ENCODE measurements at regions not wholly inside any gene's neighbourhood (a gene's known extent, or its start where the extent isn't known, plus 50 kb on each side); places are given as distances from the start of the nearest gene placed in this dataset.

DNA sequence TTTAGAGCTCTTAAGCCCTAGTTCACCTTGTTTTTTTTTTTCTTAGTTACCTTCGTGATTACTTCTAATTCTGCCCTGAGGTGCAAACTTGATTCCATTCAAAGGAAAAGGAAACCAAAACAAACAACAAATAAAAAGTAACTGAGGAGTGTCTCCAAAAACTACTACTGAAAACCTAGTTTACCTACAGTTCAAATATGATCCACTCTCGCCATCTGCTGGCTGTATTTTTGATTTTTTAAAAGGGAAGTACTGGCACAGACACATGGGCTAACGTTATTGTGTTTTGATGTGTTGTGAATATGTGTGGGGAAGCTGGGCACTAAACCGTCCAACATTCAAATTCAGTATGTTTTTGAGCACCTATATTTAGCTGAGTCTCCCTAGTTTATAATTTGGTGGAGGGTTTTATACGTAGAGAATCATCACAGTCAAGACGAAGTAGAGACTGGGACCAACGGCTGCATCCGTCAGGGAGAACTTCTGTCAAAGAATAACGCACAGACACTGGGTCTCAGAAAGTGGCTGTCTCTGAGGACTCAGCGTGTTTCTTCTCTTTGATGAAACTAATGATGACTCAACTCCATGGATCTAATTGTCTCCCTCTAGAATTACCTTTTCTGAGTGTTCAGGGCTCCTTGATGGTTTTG, 373.5 kb upstream of the BTBD3 start:
- Histone ChIP-seq H3K9me3 (ENCODE audit: insufficient read depth, low read depth, low read length) (no peaks in the 10 kb centered on the region), H3K4me2 (ENCODE audit: low read length) (peak overlapping the region; percentile 84), H3K79me2 (ENCODE audit: insufficient read depth, low read length) (no peaks in the 10 kb centered on the region), H3K36me3 (ENCODE audit: insufficient read depth, low read length) (no peaks in the 10 kb centered on the region), H3K27ac (ENCODE audit: low read depth, low read length) (peak overlapping the region; percentile 19), H3K4me3 (ENCODE audit: insufficient read depth, low read depth, low read length) (peak overlapping the region; percentile 21), H3K4me1 (ENCODE audit: insufficient read depth, low read length) (peaks cover 12% of the 10 kb centered on the region), H4K20me1 (ENCODE audit: insufficient read depth, low read length) (no peaks in the 10 kb centered on the region), H3K27me3 (ENCODE audit: insufficient read depth, low read length) (no peaks in the 10 kb centered on the region), H3K9ac (ENCODE audit: low read length) (peak overlapping the region; percentile 63), H2AFZ (ENCODE audit: low read depth, low read length) (peak overlapping the region; percentile 64)
- no peak for TF ChIP-seq EZH2 (IDR thresholded peaks at IDR 0.05; ENCODE audit: insufficient read depth, low read length)
- TF ChIP-seq CTCF (IDR thresholded peaks at IDR 0.05; ENCODE audit: insufficient read depth, low read depth, low read length), result peak; percentile 61
- peak; percentile 87 for FAIRE-seq
- Mint-ChIP-seq H3K9me3 (ENCODE audit: unreplicated experiment) (no peaks in the 10 kb centered on the region), H3K36me3 (ENCODE audit: low read depth, unreplicated experiment) (no peaks in the 10 kb centered on the region), H3K27ac (ENCODE audit: unreplicated experiment) (no peak overlapping the region), H3K4me1 (ENCODE audit: low read depth, unreplicated experiment) (peaks cover 4% of the 10 kb centered on the region), H3K27me3 (ENCODE audit: low read depth, unreplicated experiment) (no peaks in the 10 kb centered on the region), H3K4me3 (ENCODE audit: unreplicated experiment) (no peak overlapping the region)
- DNase-seq (ENCODE audit: low read depth), result peak; percentile 40

DNA sequence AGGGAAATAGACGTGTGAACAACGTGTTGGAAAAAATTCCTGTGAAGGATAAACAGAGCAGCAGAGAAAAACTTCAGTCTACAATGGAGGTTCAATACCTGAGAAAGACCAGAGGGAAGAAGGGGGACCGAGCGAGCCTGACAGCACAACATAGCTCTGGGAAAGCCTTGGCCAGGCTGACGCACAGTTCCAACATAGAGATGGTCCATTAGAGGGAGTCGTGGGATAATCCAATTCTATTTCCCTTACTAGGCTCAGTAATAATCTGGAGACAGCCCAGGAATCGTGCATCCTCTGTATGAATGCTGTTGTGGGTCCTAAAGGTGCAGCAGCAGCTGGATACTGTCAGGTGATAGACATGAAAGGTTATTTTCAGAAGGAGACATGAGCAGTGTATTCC, 370.8 kb upstream of the BTBD3 start:
- Histone ChIP-seq H4K20me1 (ENCODE audit: insufficient read depth, low read length) (no peaks in the 10 kb centered on the region), H3K4me1 (ENCODE audit: insufficient read depth, low read length) (peaks cover 12% of the 10 kb centered on the region), H2AFZ (ENCODE audit: low read depth, low read length) (no peak overlapping the region), H3K4me3 (ENCODE audit: insufficient read depth, low read depth, low read length) (no peak overlapping the region), H3K36me3 (ENCODE audit: insufficient read depth, low read length) (no peaks in the 10 kb centered on the region), H3K27ac (ENCODE audit: low read depth, low read length) (no peak overlapping the region), H3K79me2 (ENCODE audit: insufficient read depth, low read length) (no peaks in the 10 kb centered on the region), H3K27me3 (ENCODE audit: insufficient read depth, low read length) (no peaks in the 10 kb centered on the region), H3K9ac (ENCODE audit: low read length) (no peak overlapping the region), H3K9me3 (ENCODE audit: insufficient read depth, low read depth, low read length) (no peaks in the 10 kb centered on the region), H3K4me2 (ENCODE audit: low read length) (no peak overlapping the region)
- no peak for TF ChIP-seq CTCF (IDR thresholded peaks at IDR 0.05; ENCODE audit: insufficient read depth, low read depth, low read length)
- no peak for TF ChIP-seq EZH2 (IDR thresholded peaks at IDR 0.05; ENCODE audit: insufficient read depth, low read length)
- no peak for DNase-seq (ENCODE audit: low read depth)
- H3K27me3 Mint-ChIP-seq (ENCODE audit: low read depth, unreplicated experiment), result no peaks in the 10 kb centered on the region
- no peaks in the 10 kb centered on the region for H3K36me3 Mint-ChIP-seq (ENCODE audit: low read depth, unreplicated experiment)
- H3K9me3 Mint-ChIP-seq (ENCODE audit: unreplicated experiment), result no peaks in the 10 kb centered on the region
- H3K4me3 Mint-ChIP-seq (ENCODE audit: unreplicated experiment), result no peak overlapping the region
- FAIRE-seq, result no peak
- H3K27ac Mint-ChIP-seq (ENCODE audit: unreplicated experiment), result no peak overlapping the region
- peaks cover 3% of the 10 kb centered on the region for H3K4me1 Mint-ChIP-seq (ENCODE audit: low read depth, unreplicated experiment)
